ENCODE measurements at regions not wholly inside any gene's neighbourhood (a gene's known extent, or its start where the extent isn't known, plus 50 kb on each side); places are given as distances from the start of the nearest gene placed in this dataset.

GRCh38 chr2:226514895-226515294 lies 284.7 kb downstream of the IRS1 start:
- Histone ChIP-seq H3K9ac (ENCODE audit: low read length) (no peak overlapping the region), H3K4me1 (ENCODE audit: insufficient read depth, low read length, severe bottlenecking) (no peaks in the 10 kb centered on the region), H3K4me2 (ENCODE audit: low read length) (no peak overlapping the region), H3F3A (ENCODE audit: insufficient read depth, low read length) (no peaks in the 10 kb centered on the region), H4K20me1 (ENCODE audit: insufficient read depth, low read length) (no peaks in the 10 kb centered on the region), H2AFZ (ENCODE audit: low read length) (no peak overlapping the region), H3K9me3 (ENCODE audit: low read length) (no peaks in the 10 kb centered on the region), H3K27ac (ENCODE audit: low read depth, low read length, poor library complexity, severe bottlenecking) (no peak overlapping the region), H3K9me2 (ENCODE audit: low read depth, low read length) (no peaks in the 10 kb centered on the region), H3K79me2 (ENCODE audit: insufficient read depth, low read length) (no peaks in the 10 kb centered on the region), H3K27me3 (ENCODE audit: insufficient read depth, low read length) (no peaks in the 10 kb centered on the region), H3K36me3 (ENCODE audit: insufficient read depth, low read length) (no peaks in the 10 kb centered on the region), H3K4me3 (ENCODE audit: low read depth, low read length, poor library complexity, severe bottlenecking) (no peak overlapping the region)
- no peak for TF ChIP-seq EZH2 (IDR thresholded peaks at IDR 0.05; ENCODE audit: borderline replicate concordance, low read length)
- no peak for TF ChIP-seq CTCF (IDR thresholded peaks at IDR 0.05; ENCODE audit: low read length)

- no peaks in the 10 kb centered on the region for H3K79me2 ChIP-seq (ENCODE audit: insufficient read depth, low read length)
- no peak overlapping the region for H2AFZ ChIP-seq (ENCODE audit: low read length)
- no peak overlapping the region for H3K9ac ChIP-seq (ENCODE audit: low read length)
- no peak overlapping the region for H3K4me2 ChIP-seq (ENCODE audit: low read length)
- H3K36me3 ChIP-seq (ENCODE audit: insufficient read depth, low read length) = no peaks in the 10 kb centered on the region
- H3K9me3 ChIP-seq (ENCODE audit: low read length) = no peaks in the 10 kb centered on the region
- no peaks in the 10 kb centered on the region for H3K27me3 ChIP-seq (ENCODE audit: insufficient read depth, low read length)
- no peaks in the 10 kb centered on the region for H3K9me2 ChIP-seq (ENCODE audit: low read depth, low read length)
- no peak overlapping the region for H3K4me3 ChIP-seq (ENCODE audit: low read depth, low read length, poor library complexity, severe bottlenecking)
- TF ChIP-seq CTCF (IDR thresholded peaks at IDR 0.05; ENCODE audit: low read length) = no peak
- no peak for TF ChIP-seq EZH2 (IDR thresholded peaks at IDR 0.05; ENCODE audit: borderline replicate concordance, low read length)
- H4K20me1 ChIP-seq (ENCODE audit: insufficient read depth, low read length) = no peaks in the 10 kb centered on the region
- H3K27ac ChIP-seq (ENCODE audit: low read depth, low read length, poor library complexity, severe bottlenecking) = no peak overlapping the region
- no peaks in the 10 kb centered on the region for H3F3A ChIP-seq (ENCODE audit: insufficient read depth, low read length)
- no peaks in the 10 kb centered on the region for H3K4me1 ChIP-seq (ENCODE audit: insufficient read depth, low read length, severe bottlenecking)
These were observed 288.3 kb downstream of the IRS1 start for GRCh38 chr2:226511311-226511710.

DNA sequence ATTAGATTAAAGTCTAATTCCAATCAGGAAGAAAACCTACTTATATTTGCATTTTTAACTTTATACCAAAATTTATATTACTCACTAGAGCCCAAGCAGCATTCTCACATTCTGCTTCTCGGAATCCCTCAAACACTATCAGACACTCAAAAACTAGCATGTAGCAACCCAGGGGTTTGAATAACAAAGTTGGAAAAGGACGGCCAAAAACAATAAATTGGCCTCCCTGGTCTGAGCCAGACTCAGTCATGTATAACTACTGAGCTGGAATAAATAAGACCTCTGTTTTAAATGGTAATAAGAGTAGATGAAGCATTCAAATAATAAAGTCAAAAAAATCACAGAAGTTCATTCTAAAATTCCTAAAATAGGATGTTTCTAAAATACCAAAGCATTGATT lies 290.9 kb downstream of the IRS1 start:
- no peaks in the 10 kb centered on the region for H3K27me3 ChIP-seq (ENCODE audit: insufficient read depth, low read length)
- H3K36me3 ChIP-seq (ENCODE audit: insufficient read depth, low read length) = no peaks in the 10 kb centered on the region
- no peaks in the 10 kb centered on the region for H3K79me2 ChIP-seq (ENCODE audit: insufficient read depth, low read length)
- H3K9ac ChIP-seq (ENCODE audit: low read length) = no peak overlapping the region
- H3F3A ChIP-seq (ENCODE audit: insufficient read depth, low read length) = no peaks in the 10 kb centered on the region
- no peaks in the 10 kb centered on the region for H4K20me1 ChIP-seq (ENCODE audit: insufficient read depth, low read length)
- no peak overlapping the region for H3K27ac ChIP-seq (ENCODE audit: low read depth, low read length, poor library complexity, severe bottlenecking)
- no peak overlapping the region for H3K4me3 ChIP-seq (ENCODE audit: low read depth, low read length, poor library complexity, severe bottlenecking)
- no peaks in the 10 kb centered on the region for H3K4me1 ChIP-seq (ENCODE audit: insufficient read depth, low read length, severe bottlenecking)
- no peaks in the 10 kb centered on the region for H3K9me3 ChIP-seq (ENCODE audit: low read length)
- no peak overlapping the region for H2AFZ ChIP-seq (ENCODE audit: low read length)
- TF ChIP-seq EZH2 (IDR thresholded peaks at IDR 0.05; ENCODE audit: borderline replicate concordance, low read length) (no peak), CTCF (IDR thresholded peaks at IDR 0.05; ENCODE audit: low read length) (no peak)
- no peaks in the 10 kb centered on the region for H3K9me2 ChIP-seq (ENCODE audit: low read depth, low read length)
- H3K4me2 ChIP-seq (ENCODE audit: low read length) = no peak overlapping the region

Measured in OCI-LY1 (cell line).